Smooth muscle cell (in vitro differentiated cells): ENCODE measurements at regions not wholly inside any gene's neighbourhood (a gene's known extent, or its start where the extent isn't known, plus 50 kb on each side); places are given as distances from the start of the nearest gene placed in this dataset.
A peak's percentile ranks its signal among the peaks of the same experiment; 100 is the strongest.

Source experiments
- DNase-seq: peaks from one replicate; lab custom pipeline; 2025; ENCODE audit not compliant: unreplicated experiment; lab: John Stamatoyannopoulos, UW
- H2AFZ ChIP-seq: fragments of 200-600 bp; sonication (generic); 2 replicates; pipeline ENCODE4 v1.6.0; 2016; ENCODE audit warnings: antibody characterized with exemption, low read depth, mild to moderate bottlenecking
- H3F3A ChIP-seq: fragments of 200-600 bp; sonication (generic); 2 replicates; pipeline ENCODE4 v1.6.0; 2017; ENCODE audit warnings: antibody characterized with exemption, low read depth
- H3K27ac ChIP-seq: fragments of 200-600 bp; sonication (generic); 2 replicates; pipeline ENCODE4 v1.5.1; 2016; ENCODE audit warnings: low read depth, mild to moderate bottlenecking
- H3K27me3 ChIP-seq: fragments of 200-600 bp; sonication (generic); 2 replicates; pipeline ENCODE4 v1.6.1; 2016; ENCODE audit warnings: low read depth, mild to moderate bottlenecking
- H3K36me3 ChIP-seq: fragments of 200-600 bp; sonication (generic); 2 replicates; pipeline ENCODE4 v1.5.1; 2016; ENCODE audit warnings: low read depth
- H3K4me1 ChIP-seq: fragments of 200-600 bp; sonication (generic); 2 replicates; pipeline ENCODE4 v1.5.1; 2016; ENCODE audit warnings: low read depth
- H3K4me2 ChIP-seq: fragments of 200-600 bp; sonication (generic); 2 replicates; pipeline ENCODE4 v1.6.0; 2016; ENCODE audit warnings: mild to moderate bottlenecking
- H3K4me3 ChIP-seq: fragments of 200-600 bp; sonication (generic); 2 replicates; pipeline ENCODE4 v1.5.1; 2016; ENCODE audit warnings: mild to moderate bottlenecking
- H3K79me2 ChIP-seq: fragments of 200-600 bp; sonication (generic); 2 replicates; pipeline ENCODE4 v1.6.0; 2016; ENCODE audit warnings: low read depth, mild to moderate bottlenecking
- H3K9ac ChIP-seq: fragments of 200-600 bp; sonication (generic); 2 replicates; pipeline ENCODE4 v1.6.0; 2016; ENCODE audit warnings: low read depth
- H3K9me3 ChIP-seq: fragments of 200-600 bp; sonication (generic); replicated peaks from 2 replicates; pipeline ENCODE4 v1.5.1; 2016; ENCODE audit warnings: low read depth
- H4K20me1 ChIP-seq: fragments of 200-600 bp; sonication (generic); 2 replicates; pipeline ENCODE4 v1.6.0; 2016; ENCODE audit warnings: low read depth
- CTCF ChIP-seq: fragments of 200-600 bp; sonication (generic); IDR thresholded peaks from 2 replicates; pipeline ENCODE4 v1.5.1; 2017; ENCODE audit warnings: borderline replicate concordance, mild to moderate bottlenecking, antibody characterized with exemption; ENCODE audit not compliant: insufficient read depth, poor library complexity, severe bottlenecking
- WGBS: methylation state at CpG from one replicate; pipeline ENCODE4 v1.1.7; 2016; ENCODE audit warnings: low lambda C conversion rate; 5-methylcytosine and 5-hydroxymethylcytosine counted together

GRCh38 chr11:26134481-26135355 is 197.2 kb upstream of the ANO3 start:
- WGBS: 69% methylated on average over 6 of the region's 6 CpGs
- Histone ChIP-seq H3K9me3 (no peaks in the 10 kb centered on the region), H3K27ac (no peak overlapping the region), H3K27me3 (no peaks in the 10 kb centered on the region), H3K4me2 (no peak overlapping the region), H3K36me3 (no peaks in the 10 kb centered on the region), H2AFZ (no peak overlapping the region), H4K20me1 (no peaks in the 10 kb centered on the region), H3K9ac (no peak overlapping the region), H3F3A (no peaks in the 10 kb centered on the region), H3K4me3 (no peak overlapping the region), H3K79me2 (no peaks in the 10 kb centered on the region), H3K4me1 (no peaks in the 10 kb centered on the region)
- peak; percentile 5 for TF ChIP-seq CTCF
- no peak for DNase-seq

GRCh38 chr11:26137651-26138050 is 194.3 kb upstream of the ANO3 start:
- TF ChIP-seq CTCF: no peak
- H3K36me3 ChIP-seq: no peaks in the 10 kb centered on the region
- WGBS: 90% methylated on average over 2 of the region's 2 CpGs
- no peak for DNase-seq
- H3K4me2 ChIP-seq: no peak overlapping the region
- no peaks in the 10 kb centered on the region for H3K4me1 ChIP-seq
- no peak overlapping the region for H3K27ac ChIP-seq
- no peak overlapping the region for H3K4me3 ChIP-seq
- no peaks in the 10 kb centered on the region for H3K9me3 ChIP-seq
- no peaks in the 10 kb centered on the region for H3K79me2 ChIP-seq
- no peaks in the 10 kb centered on the region for H3K27me3 ChIP-seq
- H2AFZ ChIP-seq: no peak overlapping the region
- no peaks in the 10 kb centered on the region for H3F3A ChIP-seq
- no peak overlapping the region for H3K9ac ChIP-seq
- no peaks in the 10 kb centered on the region for H4K20me1 ChIP-seq

GRCh38 chr11:26142891-26143290 is 189.0 kb upstream of the ANO3 start:
- no peak overlapping the region for H3K4me3 ChIP-seq
- H3K9me3 ChIP-seq: no peaks in the 10 kb centered on the region
- H3K4me1 ChIP-seq: no peaks in the 10 kb centered on the region
- 76% methylated on average over 1 of the region's 1 CpG for WGBS
- TF ChIP-seq CTCF: no peak
- DNase-seq: no peak
- H3K27me3 ChIP-seq: no peaks in the 10 kb centered on the region
- no peak overlapping the region for H3K27ac ChIP-seq
- H3K79me2 ChIP-seq: no peaks in the 10 kb centered on the region
- H4K20me1 ChIP-seq: no peaks in the 10 kb centered on the region
- no peaks in the 10 kb centered on the region for H3K36me3 ChIP-seq
- no peak overlapping the region for H2AFZ ChIP-seq
- no peak overlapping the region for H3K4me2 ChIP-seq
- no peak overlapping the region for H3K9ac ChIP-seq
- H3F3A ChIP-seq: no peaks in the 10 kb centered on the region

GRCh38 chr11:26143566-26144290 is 188.2 kb upstream of the ANO3 start:
- DNase-seq: no peak
- Histone ChIP-seq H2AFZ (no peak overlapping the region), H3K4me2 (no peak overlapping the region), H3K9ac (no peak overlapping the region), H3K36me3 (no peaks in the 10 kb centered on the region), H3K4me3 (no peak overlapping the region), H3K79me2 (no peaks in the 10 kb centered on the region), H3K4me1 (no peaks in the 10 kb centered on the region), H3K27ac (no peak overlapping the region), H3K9me3 (no peaks in the 10 kb centered on the region), H3F3A (no peaks in the 10 kb centered on the region), H3K27me3 (no peaks in the 10 kb centered on the region), H4K20me1 (no peaks in the 10 kb centered on the region)
- TF ChIP-seq CTCF: no peak
